Effector memory CD8-positive, alpha-beta T cell (primary cell): ENCODE measurements at regions not wholly inside any gene's neighbourhood (a gene's known extent, or its start where the extent isn't known, plus 50 kb on each side); places are given as distances from the start of the nearest gene placed in this dataset.

ENCODE experiments used
- ATAC-seq: fragments of 150-1000 bp; cut with Tn5 transposase; replicated peaks from 2 replicates; pipeline ENCODE4 v1.10.0; 2021; ENCODE audit warnings: mild to moderate bottlenecking, moderate library complexity
- DNase-seq, 3 experiments: peaks; one replicate each; pipeline ENCODE4 v3.0.0; 2021
- H3K27ac Mint-ChIP-seq, 2 donors: one replicate each; pipeline ENCODE4 v1.8.0; 2022; ENCODE audit warnings: mild to moderate bottlenecking in 2 of 2, mixed read lengths in 2 of 2, moderate library complexity in 2 of 2
- H3K27me3 Mint-ChIP-seq, 2 donors: one replicate each; pipeline ENCODE4 v1.8.0; 2022; ENCODE audit warnings: mixed read lengths in 2 of 2
- H3K36me3 Mint-ChIP-seq: one replicate; pipeline ENCODE4 v1.8.0; 2022; ENCODE audit warnings: mild to moderate bottlenecking, moderate library complexity, mixed read lengths; ENCODE audit not compliant: insufficient read depth
- H3K4me1 Mint-ChIP-seq, 2 donors: one replicate each; pipeline ENCODE4 v1.8.0; 2022; ENCODE audit warnings: low read depth in 2 of 2, mixed read lengths in 2 of 2
- H3K4me3 Mint-ChIP-seq, 2 donors: one replicate each; pipeline ENCODE4 v1.8.0; 2022; ENCODE audit warnings: mild to moderate bottlenecking in 2 of 2, mixed read lengths in 2 of 2, moderate library complexity in 2 of 2
- H3K9me3 Mint-ChIP-seq, 2 donors: one replicate each; pipeline ENCODE4 v1.8.0; 2022; ENCODE audit warnings: mixed read lengths in 2 of 2

GRCh38 chr10:44704616-44705015 is 206.5 kb upstream of the TMEM72 start:
- H3K36me3 Mint-ChIP-seq: no peaks in the 10 kb centered on the region
- no peak for DNase-seq
- H3K27ac Mint-ChIP-seq: no peak overlapping the region
- no peak overlapping the region for H3K4me3 Mint-ChIP-seq
- peaks cover 0 to 5% of the 10 kb centered on the region in 2 donors for H3K9me3 Mint-ChIP-seq
- no peak for ATAC-seq
- H3K4me1 Mint-ChIP-seq: no peaks in the 10 kb centered on the region
- H3K27me3 Mint-ChIP-seq: no peaks in the 10 kb centered on the region

- Mint-ChIP-seq H3K36me3 (no peaks in the 10 kb centered on the region), H3K4me1 (no peaks in the 10 kb centered on the region), H3K27ac (no peak overlapping the region), H3K27me3 (no peaks in the 10 kb centered on the region), H3K4me3 (no peak overlapping the region), H3K9me3 (peaks cover 5% of the 10 kb centered on the region in 2 donors)
- ATAC-seq (no peak), DNase-seq (no peak)
Observed at GRCh38 chr10:44706745-44707144, 204.4 kb upstream of the TMEM72 start.

- peaks cover 5 to 7% of the 10 kb centered on the region in 2 donors for H3K9me3 Mint-ChIP-seq
- no peaks in the 10 kb centered on the region for H3K36me3 Mint-ChIP-seq
- DNase-seq (no peak), ATAC-seq (no peak)
- H3K27ac Mint-ChIP-seq: no peak overlapping the region
- H3K27me3 Mint-ChIP-seq: no peaks in the 10 kb centered on the region
- H3K4me1 Mint-ChIP-seq: no peaks in the 10 kb centered on the region
- H3K4me3 Mint-ChIP-seq: no peak overlapping the region
Observed at GRCh38 chr10:44713307-44713706, 197.8 kb upstream of the TMEM72 start.

- H3K36me3 Mint-ChIP-seq: no peaks in the 10 kb centered on the region
- H3K27me3 Mint-ChIP-seq: no peaks in the 10 kb centered on the region
- no peaks in the 10 kb centered on the region for H3K4me1 Mint-ChIP-seq
- H3K4me3 Mint-ChIP-seq: no peak overlapping the region
- ATAC-seq: no peak
- H3K9me3 Mint-ChIP-seq: peaks cover 2 to 5% of the 10 kb centered on the region in 2 donors
- H3K27ac Mint-ChIP-seq: no peak overlapping the region
- no peak for DNase-seq
Observed at GRCh38 chr10:44714451-44714850, 196.7 kb upstream of the TMEM72 start.

GRCh38 chr10:44715136-44715535 is 196.0 kb upstream of the TMEM72 start:
- Mint-ChIP-seq H3K36me3 (no peaks in the 10 kb centered on the region), H3K4me3 (no peak overlapping the region), H3K27me3 (no peaks in the 10 kb centered on the region), H3K27ac (no peak overlapping the region), H3K4me1 (no peaks in the 10 kb centered on the region), H3K9me3 (peaks cover 2% of the 10 kb centered on the region in 2 donors)
- no peak for DNase-seq
- no peak for ATAC-seq

GRCh38 chr10:44716470-44717015 is 194.6 kb upstream of the TMEM72 start:
- DNase-seq (no peak), ATAC-seq (no peak)
- no peaks in the 10 kb centered on the region for H3K4me1 Mint-ChIP-seq
- H3K27ac Mint-ChIP-seq: no peak overlapping the region
- peaks cover 0 to 2% of the 10 kb centered on the region in 2 donors for H3K9me3 Mint-ChIP-seq
- H3K27me3 Mint-ChIP-seq: peaks cover 0 to under 1% of the 10 kb centered on the region in 2 donors
- H3K36me3 Mint-ChIP-seq: no peaks in the 10 kb centered on the region
- H3K4me3 Mint-ChIP-seq: no peak overlapping the region

- H3K4me3 Mint-ChIP-seq: no peak overlapping the region
- peaks cover 0 to 3% of the 10 kb centered on the region in 2 donors for H3K9me3 Mint-ChIP-seq
- peak overlapping the region in 1 of 2 donors; percentile 17 for H3K27ac Mint-ChIP-seq
- DNase-seq (no peak), ATAC-seq (no peak)
- no peaks in the 10 kb centered on the region for H3K36me3 Mint-ChIP-seq
- peaks cover 0 to 6% of the 10 kb centered on the region in 2 donors for H3K27me3 Mint-ChIP-seq
- no peaks in the 10 kb centered on the region for H3K4me1 Mint-ChIP-seq
Observed at GRCh38 chr10:44723082-44723481, 188.1 kb upstream of the TMEM72 start.

- no peak for DNase-seq
- Mint-ChIP-seq H3K27ac (no peak overlapping the region), H3K4me1 (no peaks in the 10 kb centered on the region), H3K27me3 (peaks cover 0 to 6% of the 10 kb centered on the region in 2 donors), H3K9me3 (peaks cover 0 to 3% of the 10 kb centered on the region in 2 donors), H3K4me3 (no peak overlapping the region), H3K36me3 (no peaks in the 10 kb centered on the region)
- no peak for ATAC-seq
Observed at GRCh38 chr10:44723619-44724325, 187.4 kb upstream of the TMEM72 start.

GRCh38 chr10:44724415-44725174 is 186.5 kb upstream of the TMEM72 start:
- Mint-ChIP-seq H3K27me3 (peaks cover 0 to 6% of the 10 kb centered on the region in 2 donors), H3K4me1 (no peaks in the 10 kb centered on the region), H3K27ac (no peak overlapping the region), H3K36me3 (no peaks in the 10 kb centered on the region), H3K9me3 (peaks cover 0 to 3% of the 10 kb centered on the region in 2 donors), H3K4me3 (no peak overlapping the region)
- ATAC-seq: no peak
- no peak for DNase-seq

GRCh38 chr10:44725404-44725803 is 185.7 kb upstream of the TMEM72 start:
- H3K36me3 Mint-ChIP-seq: no peaks in the 10 kb centered on the region
- ATAC-seq: no peak
- peaks cover 0 to 3% of the 10 kb centered on the region in 2 donors for H3K9me3 Mint-ChIP-seq

GRCh38 chr10:44731283-44731682 is 179.9 kb upstream of the TMEM72 start:
- DNase-seq (no peak), ATAC-seq (no peak)
- Mint-ChIP-seq H3K36me3 (no peaks in the 10 kb centered on the region), H3K9me3 (no peaks in the 10 kb centered on the region), H3K27me3 (no peaks in the 10 kb centered on the region), H3K27ac (no peak overlapping the region), H3K4me3 (no peak overlapping the region), H3K4me1 (no peaks in the 10 kb centered on the region)

More at GRCh38 chr10:44725404-44725803, 185.7 kb upstream of the TMEM72 start:
- H3K4me3 Mint-ChIP-seq: no peak overlapping the region
- H3K27me3 Mint-ChIP-seq: peaks cover 0 to 6% of the 10 kb centered on the region in 2 donors
- H3K4me1 Mint-ChIP-seq: no peaks in the 10 kb centered on the region
- no peak overlapping the region for H3K27ac Mint-ChIP-seq
- DNase-seq: no peak

GRCh38 chr10:44733501-44734488 is 177.3 kb upstream of the TMEM72 start:
- no peak overlapping the region for H3K27ac Mint-ChIP-seq
- H3K4me3 Mint-ChIP-seq: no peak overlapping the region
- no peaks in the 10 kb centered on the region for H3K4me1 Mint-ChIP-seq
- no peaks in the 10 kb centered on the region for H3K9me3 Mint-ChIP-seq
- ATAC-seq (no peak), DNase-seq (no peak)
- H3K27me3 Mint-ChIP-seq: peaks cover 16 to 18% of the 10 kb centered on the region in 2 donors
- H3K36me3 Mint-ChIP-seq: no peaks in the 10 kb centered on the region

- ATAC-seq: no peak
- no peaks in the 10 kb centered on the region for H3K4me1 Mint-ChIP-seq
- DNase-seq: no peak
- no peaks in the 10 kb centered on the region for H3K9me3 Mint-ChIP-seq
- no peak overlapping the region for H3K4me3 Mint-ChIP-seq
- peaks cover 11 to 12% of the 10 kb centered on the region in 2 donors for H3K27me3 Mint-ChIP-seq
- H3K27ac Mint-ChIP-seq: no peak overlapping the region
- H3K36me3 Mint-ChIP-seq: no peaks in the 10 kb centered on the region
Observed at GRCh38 chr10:44742248-44742647, 168.9 kb upstream of the TMEM72 start.
